ENCODE measurements at regions not wholly inside any gene's neighbourhood (a gene's known extent, or its start where the extent isn't known, plus 50 kb on each side); places are given as distances from the start of the nearest gene placed in this dataset.

- TF ChIP-seq CTCF (IDR thresholded peaks at IDR 0.05) (no peak), EP300 (IDR thresholded peaks at IDR 0.05) (no peak), POLR2A (IDR thresholded peaks at IDR 0.05) (no peak)
These were observed 95.9 kb downstream of the ZFP36L2 start for GRCh38 chr2:43130548-43130875.

Data from tibial nerve (tissue), 4 donors.